NOMO-1 treated with dmso at 0.1 percent for 144 hours (cell line): ENCODE measurements at regions not wholly inside any gene's neighbourhood (a gene's known extent, or its start where the extent isn't known, plus 50 kb on each side); places are given as distances from the start of the nearest gene placed in this dataset.

Experiments
- DNase-seq: peaks from one replicate; lab custom pipeline; 2025; ENCODE audit not compliant: unreplicated experiment; lab: John Stamatoyannopoulos, UW

DNA sequence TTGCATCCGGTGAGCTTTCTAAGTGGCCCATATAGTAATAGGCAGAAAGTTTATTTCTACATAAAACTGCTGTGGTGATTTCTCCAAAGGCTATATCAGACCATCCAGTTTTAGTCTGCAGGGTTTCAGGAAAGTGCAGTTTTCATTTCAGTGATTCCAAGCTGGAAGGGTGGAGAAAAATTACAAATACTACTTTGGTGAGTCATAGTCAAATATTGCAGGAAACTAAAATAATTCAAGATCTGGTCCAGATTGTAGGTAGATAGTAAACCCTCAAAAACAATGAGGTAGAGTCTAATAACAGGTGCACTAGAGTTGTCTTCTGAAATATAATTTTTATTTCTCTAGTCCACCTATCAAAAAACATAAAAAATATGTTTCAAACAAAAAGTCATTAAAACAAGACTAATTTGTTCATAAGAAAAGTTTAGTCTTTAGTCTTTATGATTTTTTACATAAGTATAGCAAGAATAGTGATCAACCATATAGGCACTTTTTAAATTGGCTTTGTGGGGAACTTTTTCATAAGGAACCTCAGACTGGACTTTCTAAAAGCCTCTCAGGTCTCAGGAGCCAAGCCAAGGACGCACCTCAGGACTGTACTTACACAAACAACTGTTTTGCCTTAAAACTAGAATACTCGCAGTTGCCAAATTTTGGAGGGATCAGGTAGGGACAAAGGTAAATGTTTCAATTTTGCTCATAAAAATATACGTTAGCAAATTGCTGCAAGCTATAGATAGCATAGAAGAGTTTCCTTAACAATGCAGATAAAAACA lies 101.8 kb upstream of the TLR3 start:
- no peak for DNase-seq

DNA sequence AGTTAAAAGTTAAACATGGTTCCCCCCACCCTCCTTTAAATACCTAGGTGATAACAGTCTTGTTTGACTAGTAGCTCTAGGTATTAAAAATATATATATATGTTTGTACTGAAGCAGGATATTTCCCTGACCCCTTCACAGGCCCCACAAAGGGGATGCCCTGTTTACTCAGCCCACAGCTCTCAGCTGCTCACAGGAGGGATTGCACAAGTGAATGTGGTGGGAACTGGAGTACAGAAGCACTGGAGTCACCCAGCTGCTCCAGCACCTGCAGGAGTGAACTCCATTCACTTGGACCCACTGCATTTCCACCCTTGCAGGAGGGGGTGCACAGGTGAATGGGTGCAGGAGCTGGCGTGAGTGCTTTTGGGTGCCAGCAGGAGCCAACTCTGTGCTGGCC lies 99.3 kb upstream of the TLR3 start:
- DNase-seq, result no peak

DNA sequence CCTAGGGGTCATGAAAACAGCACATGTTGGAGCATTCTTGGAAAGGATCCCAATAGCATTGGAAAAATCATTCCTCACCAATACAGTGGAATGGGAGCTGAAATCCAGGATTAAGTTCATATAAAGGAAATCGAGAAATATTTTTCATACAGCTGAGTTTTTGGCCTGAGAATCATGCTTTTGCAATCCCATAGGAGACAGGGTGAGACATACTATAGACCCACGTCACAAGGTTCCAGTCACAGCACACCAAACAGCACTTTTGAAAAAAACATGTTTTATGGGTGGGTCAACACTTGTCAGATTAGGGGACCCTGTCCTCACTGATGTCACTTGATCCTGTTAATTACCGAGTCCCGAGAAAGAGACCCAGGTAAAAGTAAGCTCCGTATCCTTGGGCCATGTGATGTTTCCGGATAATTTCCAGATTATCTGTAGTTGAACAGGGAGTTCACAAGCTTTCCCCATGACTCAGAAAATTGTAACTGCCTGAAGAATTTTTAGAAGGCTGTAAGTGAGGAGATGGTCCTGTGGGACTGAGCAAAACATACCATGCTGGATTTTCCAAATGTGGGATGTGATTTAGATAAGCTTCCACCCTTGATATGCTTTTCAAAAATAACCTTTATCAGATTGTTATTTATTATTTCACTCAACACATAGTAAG lies 80.9 kb upstream of the TLR3 start:
- no peak for DNase-seq

DNA sequence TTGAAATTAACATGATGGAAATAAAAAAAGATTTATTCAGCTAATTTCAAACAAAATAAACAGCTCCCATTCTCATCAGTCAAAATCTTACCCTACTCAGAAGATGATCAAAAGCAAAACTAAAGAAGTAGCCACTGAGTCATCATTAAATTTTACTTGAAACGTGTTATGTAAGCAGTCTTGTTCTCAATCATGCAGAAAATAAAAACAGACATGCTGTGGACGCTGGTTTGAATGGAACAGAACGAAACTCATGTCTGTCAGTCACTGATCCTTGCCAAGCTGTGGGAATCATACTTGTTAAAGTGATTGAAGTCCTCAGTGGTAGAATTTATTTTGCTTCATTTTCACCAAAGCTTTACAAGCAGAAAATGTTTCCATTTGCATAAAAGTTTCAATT lies 77.2 kb upstream of the TLR3 start:
- no peak for DNase-seq

DNA sequence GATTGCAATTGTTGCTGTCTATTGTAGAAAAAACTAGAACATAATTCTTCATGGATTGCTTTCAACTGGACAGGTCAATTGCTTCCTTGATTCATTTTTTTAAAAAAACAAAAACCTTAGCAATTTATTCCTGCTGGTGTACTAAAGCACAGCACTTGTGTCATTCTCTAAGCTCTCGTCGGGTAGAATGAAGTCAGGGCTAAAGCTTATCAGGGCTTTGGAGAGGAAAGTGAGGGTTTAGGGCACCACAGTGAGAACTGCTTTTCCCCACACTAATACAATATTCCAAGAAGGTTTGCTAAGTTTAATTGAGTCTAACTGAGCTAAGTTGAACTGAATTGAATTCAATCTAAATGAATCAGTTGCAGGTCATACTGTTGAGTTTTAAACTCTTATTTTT lies 76.4 kb upstream of the TLR3 start:
- no peak for DNase-seq

DNA sequence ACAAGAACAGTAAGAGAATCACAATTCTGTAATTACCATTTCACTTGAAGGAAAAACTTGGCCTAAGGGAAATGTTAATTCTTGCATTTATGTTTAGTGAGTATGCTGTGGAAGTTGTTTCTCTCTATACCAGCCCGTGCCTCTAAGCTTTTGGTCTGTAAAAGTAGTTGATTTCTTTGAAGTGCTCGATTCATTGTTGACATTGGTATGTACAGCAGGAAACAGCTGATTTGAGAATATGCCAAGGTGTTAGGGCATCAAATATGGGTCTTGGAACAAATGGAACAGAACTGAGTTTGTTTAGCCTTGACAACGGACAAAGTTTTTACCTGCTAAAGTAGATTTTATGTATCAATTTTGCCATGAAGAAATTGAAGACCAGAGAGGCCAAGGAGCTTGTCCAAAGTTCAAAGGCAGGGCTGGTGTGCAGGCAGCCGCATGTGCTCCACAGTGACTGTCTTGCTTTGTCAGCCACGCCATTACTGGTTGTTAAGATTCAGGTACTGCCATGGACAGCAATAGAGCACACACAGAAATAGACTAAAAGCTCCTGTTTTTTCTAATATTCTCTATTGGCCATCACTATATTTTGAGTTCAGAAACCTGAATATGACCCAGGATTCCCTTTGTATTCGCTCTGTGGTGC lies 75.5 kb upstream of the TLR3 start:
- no peak for DNase-seq

DNA sequence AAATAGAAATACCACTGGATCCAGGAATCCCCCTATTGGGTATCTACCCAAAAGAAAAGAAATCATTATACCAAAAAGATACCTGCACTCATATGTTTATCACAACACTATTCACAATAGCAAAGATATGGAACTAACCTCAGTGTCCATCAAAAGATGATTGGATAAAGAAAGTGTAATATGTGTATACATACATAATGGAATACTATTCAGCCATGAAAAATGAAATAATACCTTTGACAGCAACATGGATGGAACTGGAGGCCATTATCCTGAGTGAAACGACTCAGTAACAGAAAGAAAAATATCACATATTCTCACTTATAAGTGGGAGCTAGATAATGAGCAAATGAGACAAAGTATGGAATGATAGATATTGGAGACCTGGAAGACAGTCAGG lies 74.2 kb upstream of the TLR3 start:
- no peak for DNase-seq

DNA sequence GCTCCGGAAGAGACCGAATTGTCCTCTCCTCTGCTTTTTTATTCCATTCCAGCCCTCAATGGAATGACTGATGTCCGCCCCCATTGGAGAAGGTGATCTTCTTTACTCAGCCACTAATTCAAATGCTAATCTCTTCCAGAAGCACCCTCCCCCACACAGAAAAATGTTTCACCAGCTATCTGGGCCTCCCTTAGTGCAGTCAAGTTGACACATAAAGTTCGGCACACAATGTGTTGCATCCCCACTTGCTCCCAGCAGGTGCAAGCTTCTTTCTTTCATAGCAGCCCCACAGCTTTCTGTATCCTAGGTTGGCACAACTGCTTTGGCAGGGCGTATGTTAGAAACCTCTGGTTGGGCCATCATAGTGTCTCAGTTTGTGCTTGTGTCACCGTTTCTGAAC lies 73.3 kb upstream of the TLR3 start:
- DNase-seq, result no peak

DNA sequence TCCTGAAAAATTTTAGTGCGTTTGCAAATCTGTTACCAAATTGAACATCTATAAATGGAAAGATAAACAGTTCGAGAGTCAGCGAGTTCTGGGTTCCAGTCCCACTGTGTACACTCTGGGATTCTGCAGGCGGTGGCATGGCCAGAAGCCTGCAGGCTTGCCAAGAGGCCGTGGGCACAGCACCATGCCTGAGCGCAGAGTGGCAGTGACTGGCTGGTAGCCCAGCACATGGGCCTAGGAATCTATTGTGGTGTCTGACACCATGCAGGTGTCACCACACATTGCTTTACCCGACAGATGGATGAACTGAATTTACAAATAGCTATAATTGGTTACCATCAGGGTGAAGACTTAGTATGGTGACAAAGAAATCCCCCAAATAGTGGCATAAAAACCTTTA lies 71.7 kb upstream of the TLR3 start:
- DNase-seq, result no peak

DNA sequence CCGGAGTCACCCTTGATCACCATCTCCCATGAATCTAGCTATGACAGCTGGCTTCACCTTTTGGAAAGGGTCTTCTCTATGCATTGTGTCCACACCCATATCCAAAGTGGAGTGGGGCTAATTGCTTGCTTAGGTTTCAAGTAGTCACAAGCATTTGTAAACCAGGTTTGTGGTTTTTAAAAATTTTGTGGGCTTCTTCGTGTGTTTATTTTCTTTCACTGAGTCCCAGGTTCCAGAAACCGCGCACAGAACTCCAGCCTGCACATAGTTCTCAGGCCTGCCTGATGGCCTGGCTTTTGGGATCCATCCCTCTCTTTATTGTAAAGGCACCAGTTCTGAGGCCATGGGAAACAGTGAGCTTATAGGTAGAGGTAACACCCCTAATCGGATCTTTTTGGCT lies 70.2 kb upstream of the TLR3 start:
- DNase-seq, result no peak

DNA sequence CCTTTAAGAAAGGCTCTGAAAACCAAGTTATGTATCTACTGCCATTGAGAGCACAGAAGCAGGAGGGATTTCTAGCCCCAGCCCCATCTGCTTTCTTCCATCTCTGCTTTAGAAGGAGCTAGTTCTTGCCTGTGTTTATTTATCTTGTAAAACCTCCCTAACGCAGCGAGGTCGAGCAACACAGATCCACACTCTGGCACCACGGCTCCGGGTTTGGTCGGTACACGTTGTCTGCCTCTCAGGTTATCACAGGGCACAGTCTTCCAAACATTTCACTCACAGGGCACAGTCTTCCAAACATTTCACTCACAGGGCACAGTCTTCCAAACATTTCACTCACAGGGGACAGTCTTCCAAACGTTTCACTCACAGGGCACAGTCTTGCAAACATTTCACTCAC lies 69.7 kb upstream of the TLR3 start:
- no peak for DNase-seq

DNA sequence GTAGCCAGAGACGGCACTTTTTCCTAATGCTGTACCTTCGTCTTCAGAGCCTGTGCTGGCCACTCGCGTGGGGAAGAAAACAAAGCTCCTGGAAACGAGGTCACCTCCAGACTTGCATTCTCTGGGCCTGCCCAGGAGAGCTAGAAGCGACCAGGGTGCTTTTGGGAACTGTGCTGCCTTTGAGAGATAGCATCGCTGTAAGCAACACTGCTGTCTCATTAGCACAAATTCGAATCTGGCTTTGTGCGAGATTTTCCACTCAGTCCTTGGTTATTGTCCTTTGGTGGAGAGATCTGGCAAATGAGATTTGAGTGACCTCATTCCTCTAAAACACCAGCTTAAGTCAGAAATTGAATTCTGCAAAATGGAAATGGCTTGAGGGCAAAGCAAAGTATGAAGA lies 66.1 kb upstream of the TLR3 start:
- DNase-seq, result no peak

DNA sequence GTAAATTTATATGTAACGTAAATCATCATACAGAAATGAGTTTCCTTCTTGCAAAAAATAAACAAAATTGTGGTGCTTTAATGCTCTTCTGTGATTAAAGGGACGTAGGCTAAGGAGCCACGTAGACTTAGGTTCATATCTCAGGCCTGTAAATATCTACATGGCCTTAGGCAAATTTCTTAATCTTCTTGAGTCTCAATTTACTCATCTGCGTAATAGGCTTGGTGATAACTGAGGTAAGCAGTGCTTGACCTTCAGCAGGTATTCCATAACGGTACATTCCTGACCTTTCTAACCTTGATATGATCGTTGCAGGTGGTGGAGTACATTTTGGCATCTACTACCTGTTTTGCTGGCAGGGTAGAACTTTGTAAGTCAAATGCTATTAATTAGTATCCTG lies 65.2 kb upstream of the TLR3 start:
- DNase-seq, result no peak

DNA sequence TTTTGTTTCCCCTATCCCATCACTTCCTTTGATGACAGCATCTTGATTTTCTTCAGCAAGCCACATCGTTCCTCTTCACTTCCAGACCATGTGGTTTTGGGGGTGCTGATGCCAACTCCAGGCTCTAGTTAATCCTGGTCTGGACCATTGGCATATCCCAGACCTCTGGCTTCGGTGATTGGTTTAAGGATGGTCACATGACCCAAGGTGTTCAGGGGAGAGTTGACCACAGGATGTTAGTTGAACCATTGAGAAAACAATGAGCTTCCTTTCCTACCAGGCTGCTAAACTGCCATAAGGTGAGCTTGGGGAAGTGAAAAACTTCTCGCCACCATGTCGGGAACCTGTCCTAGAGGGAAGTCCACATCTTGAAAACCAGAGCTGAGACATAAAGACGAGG lies 60.9 kb upstream of the TLR3 start:
- DNase-seq, result no peak

DNA sequence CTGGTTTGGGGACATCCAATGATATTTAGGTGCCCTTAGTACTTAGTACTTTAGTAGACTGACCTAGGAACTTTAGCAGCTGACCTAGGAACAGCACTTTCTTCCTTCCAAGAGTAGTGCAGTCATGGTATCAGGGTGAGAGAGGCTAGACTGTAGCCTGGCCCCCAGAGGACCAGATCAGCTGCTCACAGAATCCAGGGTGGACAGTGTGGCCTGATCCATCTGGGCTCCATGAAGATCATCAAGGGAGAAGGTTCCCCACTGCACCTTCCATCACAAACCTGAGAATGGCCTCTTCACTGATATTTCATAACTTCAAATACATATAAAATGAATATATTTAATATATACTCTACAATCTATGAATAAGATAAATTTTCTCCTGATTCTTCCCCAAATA lies 59.0 kb upstream of the TLR3 start:
- no peak for DNase-seq

DNA sequence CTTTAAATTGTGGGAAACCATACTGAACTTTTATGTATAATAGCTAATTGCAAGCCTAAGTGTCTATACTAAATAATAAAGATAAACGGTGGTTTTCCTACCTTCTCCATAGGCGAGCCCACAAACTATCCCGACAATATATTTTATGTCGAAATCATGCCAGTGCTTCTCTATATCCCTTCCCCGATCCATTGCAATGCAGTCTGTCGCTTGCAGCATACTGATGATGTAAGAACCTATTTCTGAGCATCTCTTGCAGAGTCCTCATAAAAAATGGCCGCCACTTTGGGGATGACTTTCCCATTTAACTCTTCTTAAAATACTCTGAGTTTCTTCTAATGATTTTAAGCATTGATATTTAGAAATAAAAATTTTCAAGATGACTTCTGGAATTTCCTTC lies 58.1 kb upstream of the TLR3 start:
- no peak for DNase-seq

DNA sequence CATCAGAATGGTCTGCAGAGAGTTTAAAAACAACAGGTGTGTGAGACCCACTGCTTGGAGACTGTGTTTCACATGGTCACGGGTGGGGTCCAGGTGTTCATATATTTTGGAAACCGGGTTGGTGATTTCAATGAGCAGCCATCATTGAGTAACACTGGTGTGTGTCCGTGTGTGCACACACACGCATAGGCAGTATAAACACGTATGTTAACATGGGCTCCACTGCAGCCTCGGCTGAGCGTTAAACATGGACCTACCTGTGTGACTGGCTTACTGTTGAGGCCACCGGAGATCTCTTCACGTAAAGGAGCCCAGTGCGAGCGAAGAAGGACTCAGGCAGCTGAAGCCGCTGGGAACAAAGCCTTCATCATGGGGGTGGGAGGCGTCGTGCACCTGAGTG lies 56.9 kb upstream of the TLR3 start:
- no peak for DNase-seq

DNA sequence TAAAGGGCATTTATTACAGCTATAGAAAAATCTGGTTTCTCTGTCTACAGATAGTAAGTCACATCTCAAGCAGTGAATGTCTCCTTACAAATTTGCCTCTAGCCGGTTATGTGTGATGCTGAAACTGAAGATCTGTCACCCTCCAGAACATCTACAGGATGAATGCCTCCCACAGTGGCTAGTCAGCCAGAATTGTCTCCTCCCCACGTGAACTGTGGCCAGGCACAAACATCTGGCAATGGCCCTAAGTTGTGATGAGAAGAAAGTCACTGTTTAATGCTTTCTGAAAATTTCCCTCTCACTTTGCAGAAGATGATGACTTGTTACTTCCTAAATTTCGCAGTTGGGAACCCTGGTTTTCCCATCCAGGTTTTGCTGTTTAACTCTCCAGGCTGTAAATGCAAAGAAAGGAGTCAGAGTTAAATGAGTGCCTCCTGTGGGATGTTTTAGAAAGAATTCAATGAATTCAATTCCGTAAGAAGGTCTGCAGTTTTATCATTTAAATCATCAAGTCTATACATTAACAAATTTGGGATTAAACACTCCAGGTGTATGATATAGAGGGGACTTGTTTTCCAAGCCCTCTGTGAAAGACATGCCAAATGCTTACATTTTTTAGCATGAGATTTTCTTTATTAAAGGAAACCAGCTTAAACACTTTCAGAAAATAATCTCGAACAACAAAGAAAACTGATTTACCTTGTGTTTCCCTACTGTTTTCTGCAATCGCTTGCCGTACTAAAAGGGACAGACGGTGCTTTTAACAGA lies 55.4 kb upstream of the TLR3 start:
- no peak for DNase-seq

DNA sequence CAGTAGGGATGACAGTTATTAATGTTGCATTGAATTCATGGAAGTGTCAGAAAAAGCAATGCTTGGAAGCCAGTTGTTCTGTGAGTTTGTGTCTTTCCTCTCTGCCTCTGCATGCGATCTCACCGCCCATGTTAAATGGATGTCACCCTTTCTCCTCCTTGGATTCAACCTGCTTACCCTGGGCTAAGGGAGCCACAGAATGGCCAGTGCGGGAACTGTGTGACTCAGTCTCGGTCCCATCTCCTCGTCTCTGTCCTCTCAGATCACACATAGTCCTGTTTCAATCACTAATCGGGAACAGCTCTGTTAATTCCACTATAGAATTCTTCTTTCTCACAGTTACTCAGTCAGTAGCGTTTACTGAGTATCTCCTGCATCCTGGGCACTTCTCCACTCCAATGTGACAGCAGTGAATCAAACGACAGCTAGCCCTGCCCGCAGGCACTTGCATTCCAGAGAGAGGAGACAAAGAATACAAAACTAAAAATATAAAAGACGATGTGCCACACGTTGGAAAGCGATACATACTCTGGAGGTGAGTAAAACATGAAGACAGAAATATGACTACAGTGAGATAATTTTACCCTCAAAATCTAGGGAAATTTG lies 53.6 kb upstream of the TLR3 start:
- DNase-seq, result no peak

DNA sequence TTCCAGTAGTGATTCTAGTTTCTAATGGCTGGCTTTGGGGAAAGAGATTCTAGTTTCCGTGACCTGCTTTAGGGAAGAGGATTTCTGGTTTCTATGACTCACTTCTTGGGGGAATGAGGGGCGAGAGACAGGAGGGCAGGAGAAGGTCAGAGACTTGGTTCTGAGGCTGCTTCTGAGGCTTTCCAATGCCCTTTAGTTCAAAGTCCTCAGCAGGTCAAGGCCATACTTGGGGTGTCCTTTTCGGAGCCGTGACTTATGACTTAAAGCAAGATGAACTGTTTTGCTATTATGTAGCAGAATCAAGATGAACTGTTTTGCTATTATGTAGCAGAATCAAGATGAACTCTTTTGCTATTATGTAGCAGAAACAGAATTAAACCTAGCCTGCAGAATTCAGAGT lies 52.2 kb upstream of the TLR3 start:
- DNase-seq, result no peak

DNA sequence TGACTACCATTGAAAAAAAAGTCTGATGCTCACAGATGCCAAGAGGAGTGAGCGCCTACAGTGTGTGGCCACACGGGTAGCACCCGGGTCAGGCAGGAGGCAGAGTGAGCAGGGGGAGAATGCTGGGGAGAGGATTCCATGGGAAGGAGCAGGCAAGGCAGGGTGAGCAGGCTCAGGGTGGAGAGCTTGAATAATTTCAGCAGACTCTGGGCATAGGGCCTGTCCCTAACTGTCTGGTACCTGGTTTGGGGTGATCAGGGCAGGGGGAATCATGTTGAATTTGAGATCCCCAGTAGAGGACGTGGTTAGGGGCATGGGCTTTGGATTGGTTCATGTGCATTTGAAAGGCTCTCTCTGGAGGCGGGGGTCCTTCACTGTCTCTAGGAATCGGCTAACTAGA lies 51.2 kb upstream of the TLR3 start:
- DNase-seq, result no peak
